OCI-M1 (cell line): ENCODE measurements at regions not wholly inside any gene's neighbourhood (a gene's known extent, or its start where the extent isn't known, plus 50 kb on each side); places are given as distances from the start of the nearest gene placed in this dataset.

ENCODE experiments used
- DNase-seq: peaks from one replicate; lab custom pipeline; 2025; lab: John Stamatoyannopoulos, UW

DNA sequence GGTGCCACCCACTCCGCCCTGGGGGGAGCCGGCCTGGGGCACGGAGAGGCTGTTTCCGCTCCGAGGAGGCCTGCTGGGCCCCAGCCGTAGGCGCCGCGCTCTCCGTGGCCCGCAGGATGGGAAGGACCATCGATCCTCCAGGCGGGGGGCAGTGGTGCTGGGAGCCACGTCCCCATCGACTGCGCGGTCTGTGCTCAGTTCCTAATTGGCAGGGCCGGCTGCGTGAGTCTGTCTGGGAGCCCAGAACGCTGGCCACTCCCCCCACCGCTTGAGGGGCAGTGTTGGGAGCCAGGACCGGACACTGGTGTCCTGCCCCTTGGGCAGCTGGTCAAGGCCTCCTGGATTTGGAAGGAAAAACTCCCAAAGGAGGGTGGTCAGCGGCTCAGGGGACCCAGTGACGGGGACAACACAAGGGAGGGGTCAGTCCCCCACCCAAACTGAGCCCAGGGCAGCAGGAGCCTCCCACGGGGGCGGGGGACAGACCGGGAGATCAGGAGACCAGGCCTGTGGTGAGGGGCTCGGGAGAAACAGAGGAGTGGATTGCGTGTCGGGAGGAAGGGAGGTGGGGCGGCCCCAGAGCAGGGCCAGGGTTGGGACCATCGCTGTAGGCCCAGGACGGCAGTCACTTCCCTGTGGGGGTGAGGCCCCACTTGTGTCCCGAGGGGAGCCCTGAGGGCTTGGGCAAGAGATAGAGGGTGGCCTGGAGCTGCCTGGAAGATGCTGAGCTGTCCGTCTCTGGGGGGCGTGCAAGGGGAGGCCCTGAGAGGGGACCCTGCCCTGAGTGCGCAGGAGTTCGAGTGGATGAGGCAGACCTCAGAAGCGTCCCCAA is 89.0 kb downstream of the UNCX start:
- DNase-seq: no peak

DNA sequence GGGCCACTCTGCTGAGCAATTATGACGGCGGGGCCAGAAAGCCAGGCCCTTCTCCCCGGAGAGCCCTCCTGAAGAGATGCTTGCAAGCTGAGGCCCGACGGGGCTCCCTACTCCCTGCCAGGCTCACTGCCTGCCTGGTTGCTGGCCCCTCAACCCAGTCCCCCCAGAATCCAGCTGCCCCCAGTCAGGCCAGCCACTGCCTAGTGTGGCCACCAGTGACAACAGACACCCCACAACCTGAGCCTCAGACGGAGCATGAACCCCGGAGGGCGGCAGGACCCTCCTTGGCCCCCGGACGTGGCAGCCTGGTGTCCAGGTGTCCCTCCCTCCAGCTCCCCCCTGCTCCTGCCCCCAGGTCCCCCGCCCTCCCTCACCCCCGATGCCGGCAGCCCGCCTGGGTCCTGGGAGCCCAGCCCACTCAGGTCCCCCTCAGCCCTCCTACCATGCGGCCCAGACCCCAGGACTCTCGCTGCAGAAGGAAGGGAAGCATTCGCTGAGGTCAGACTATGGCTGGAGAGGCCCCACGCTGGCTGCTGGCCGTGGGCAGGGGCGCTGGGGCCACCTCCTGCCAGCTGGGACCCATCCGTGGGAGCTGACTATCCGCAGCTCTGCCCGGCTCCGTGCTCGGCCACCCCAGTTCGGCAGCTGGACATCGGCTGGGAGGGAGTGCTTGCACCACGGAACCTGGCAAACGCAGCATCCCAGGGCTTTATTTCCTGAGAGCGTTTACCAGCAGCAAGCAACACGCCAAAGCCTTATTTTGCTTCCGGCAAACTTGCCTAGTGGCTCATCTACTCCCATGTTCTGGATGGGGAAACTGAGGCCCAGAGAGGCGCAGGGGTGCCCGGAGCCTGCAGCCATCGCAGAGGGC is 89.8 kb downstream of the UNCX start:
- DNase-seq: no peak

DNA sequence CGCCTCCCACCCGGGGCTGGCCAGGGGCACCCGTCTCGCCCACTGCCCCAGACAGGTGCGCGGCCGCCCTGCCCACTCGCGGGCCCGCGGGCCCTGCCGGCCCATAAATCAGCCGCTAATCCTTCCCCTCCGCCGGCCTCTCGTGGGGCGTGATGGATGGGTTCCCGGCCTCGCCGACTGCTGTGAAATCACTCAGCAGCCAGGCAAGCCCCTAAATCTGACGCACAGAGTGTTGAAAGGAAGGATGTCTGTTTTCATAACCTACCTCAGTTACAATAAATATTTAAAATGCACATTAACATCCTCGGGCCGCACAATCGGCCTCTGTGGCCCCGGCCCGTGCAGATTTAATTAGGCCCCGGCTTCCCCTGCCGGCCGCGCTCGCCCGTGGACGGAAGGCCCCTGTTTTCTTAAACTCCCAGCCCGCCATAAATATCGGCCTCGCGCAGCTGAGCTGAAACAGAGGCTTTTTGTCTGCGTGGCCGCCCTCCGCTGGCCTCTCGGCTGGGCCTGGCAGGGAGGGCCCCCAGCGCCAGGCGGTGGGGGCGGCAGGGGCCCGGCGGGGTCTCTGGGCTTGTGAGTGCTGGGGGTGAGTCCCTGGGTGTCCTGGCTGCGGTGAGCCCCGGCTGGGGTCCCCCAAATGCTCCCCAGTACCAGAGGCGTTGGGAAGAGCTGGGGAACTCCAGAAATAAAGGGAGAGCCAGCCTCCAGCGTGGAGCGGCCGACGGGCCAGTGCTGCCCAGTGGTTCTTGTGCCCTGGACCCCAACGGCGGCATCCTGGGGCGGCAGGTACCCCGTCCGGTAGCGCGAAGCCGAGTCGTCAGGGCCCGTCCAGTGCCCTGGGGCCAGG is 90.7 kb downstream of the UNCX start:
- no peak for DNase-seq

DNA sequence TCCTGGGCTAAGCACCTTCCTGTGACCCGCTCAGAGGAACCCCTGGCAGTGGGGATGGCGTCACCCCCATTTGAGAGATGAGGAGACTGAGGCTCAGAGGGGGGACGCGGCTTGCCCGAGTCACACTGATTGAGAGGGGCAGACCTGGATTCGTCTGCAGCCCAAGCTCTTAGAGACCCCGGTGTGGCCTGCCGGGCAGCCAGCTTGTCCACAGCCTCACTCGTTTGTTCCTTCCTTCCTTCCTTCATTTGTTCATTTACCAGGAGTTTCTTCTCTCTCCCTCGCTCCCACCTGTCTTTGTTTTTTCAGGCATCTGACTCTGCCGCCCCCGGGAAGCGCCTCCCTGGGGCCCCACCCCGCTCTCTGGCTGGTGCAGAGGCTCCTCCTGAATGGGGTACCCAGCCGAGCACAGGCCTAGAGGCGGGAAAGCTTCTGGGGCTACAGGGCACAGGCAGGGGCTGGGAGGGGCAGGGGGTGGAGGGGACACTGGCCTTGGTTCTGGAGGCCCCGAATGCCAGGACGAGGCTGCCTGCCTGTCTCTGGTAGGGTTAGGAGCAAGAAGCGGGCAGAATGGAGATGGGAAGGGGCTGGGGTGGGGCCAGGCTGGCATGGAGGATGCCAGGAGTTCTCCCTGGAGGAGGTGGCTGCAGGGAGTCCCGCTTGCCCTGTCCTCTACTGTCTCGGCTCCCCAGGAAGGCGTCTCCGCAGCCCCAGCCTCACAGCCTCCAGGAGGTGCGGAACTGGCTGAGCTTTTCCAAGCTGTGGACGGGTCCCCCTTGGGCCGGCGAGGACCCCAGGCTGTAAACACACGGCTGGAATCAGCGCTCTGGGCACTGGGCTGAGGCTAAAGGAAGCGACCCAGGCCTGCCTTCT is 91.6 kb downstream of the UNCX start:
- no peak for DNase-seq

DNA sequence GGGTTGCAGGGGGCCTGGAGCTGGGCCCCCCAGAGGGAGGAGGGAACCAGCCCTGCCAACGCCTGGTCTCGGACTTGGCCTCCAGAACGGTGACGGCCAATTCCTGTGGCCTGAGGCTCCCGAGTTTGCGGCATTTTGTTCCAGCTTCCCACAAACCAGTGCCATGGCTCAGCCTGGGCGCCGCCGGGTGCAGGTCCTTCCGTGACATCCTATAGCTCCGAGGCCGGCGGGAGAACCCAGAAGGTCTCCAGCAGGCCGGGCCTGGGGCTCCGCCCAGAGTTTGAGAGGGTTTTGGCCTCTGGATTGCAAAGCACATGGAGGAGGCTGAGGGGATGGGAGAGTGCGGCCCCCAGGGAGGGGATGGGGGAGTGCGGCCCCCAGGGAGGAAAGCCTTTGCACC is 92.6 kb downstream of the UNCX start:
- no peak for DNase-seq

DNA sequence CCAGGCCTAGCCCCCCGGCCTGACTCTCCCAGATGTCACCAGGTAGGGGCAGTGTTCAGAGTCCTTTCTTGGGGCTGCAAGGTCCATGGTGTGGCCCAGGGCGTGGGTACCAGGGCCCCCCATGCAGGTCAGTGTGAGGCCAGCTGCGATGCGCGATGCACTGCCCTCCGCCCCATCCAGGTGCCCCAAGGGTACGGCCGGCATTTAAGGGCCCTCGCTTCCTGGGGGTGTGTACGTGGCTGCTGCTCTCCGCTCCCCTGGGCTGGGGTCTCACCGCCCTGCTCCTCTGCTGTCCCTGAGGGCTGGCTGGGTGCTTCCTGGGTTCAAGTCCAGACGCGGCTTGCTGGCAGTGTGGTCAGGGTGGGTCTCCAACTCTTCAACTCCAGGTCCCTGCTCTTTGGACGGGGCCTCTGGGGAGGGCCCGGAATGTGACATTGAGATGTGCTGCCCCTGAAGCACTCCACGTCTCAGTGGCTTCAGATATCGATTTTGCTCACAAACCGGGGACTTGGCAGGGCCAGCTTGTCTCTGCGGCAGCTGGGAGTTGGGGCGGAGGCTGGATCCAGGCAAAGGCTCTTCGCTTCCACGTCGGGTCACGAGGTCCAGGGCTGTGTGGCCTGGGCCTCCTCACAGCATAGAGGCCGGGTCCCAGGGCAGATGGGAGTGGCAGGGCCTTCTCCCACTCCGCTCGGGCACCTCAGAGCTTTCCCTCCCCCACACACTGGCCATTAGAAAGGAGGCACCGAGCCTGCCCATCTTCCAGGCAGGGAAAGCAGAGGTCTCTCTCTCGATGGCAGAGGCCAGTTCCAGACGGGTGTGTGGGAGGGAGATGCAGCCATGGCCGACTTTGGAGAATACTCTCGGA is 93.2 kb downstream of the UNCX start:
- DNase-seq: no peak

DNA sequence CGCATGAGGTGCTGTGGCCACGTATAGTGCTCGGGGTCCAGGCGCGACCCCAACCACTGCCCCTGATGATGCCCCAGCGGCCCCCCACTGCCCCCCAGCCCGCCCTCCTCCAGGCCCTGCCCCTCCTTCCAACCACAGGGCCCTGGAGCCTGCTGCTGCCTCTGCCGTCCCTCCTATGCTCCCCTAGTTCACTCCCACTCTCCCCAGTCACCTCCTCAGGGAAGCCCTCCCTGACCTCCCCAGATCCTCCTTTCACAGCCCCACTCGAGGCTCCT is 93.8 kb downstream of the UNCX start:
- no peak for DNase-seq

DNA sequence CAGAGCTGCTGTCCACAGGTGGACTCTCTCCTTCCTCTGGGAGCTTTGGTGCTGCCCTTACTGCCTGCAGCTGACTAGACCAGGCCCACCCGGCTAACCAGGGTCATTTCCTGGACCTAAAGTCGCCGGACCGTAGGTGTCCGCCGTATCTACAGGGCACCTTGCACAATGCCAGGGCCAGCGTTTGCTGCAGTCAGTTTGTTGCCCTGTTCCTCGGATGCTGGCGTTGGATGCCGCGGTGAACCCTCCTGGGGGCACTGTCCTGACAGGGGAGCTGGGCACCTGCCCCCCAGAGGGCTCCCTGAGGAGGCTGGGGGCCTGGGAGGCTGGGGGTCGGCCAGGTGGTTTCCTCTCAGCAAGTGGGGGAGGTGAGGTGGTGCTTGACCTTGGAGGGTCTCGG is 96.6 kb downstream of the UNCX start:
- no peak for DNase-seq

DNA sequence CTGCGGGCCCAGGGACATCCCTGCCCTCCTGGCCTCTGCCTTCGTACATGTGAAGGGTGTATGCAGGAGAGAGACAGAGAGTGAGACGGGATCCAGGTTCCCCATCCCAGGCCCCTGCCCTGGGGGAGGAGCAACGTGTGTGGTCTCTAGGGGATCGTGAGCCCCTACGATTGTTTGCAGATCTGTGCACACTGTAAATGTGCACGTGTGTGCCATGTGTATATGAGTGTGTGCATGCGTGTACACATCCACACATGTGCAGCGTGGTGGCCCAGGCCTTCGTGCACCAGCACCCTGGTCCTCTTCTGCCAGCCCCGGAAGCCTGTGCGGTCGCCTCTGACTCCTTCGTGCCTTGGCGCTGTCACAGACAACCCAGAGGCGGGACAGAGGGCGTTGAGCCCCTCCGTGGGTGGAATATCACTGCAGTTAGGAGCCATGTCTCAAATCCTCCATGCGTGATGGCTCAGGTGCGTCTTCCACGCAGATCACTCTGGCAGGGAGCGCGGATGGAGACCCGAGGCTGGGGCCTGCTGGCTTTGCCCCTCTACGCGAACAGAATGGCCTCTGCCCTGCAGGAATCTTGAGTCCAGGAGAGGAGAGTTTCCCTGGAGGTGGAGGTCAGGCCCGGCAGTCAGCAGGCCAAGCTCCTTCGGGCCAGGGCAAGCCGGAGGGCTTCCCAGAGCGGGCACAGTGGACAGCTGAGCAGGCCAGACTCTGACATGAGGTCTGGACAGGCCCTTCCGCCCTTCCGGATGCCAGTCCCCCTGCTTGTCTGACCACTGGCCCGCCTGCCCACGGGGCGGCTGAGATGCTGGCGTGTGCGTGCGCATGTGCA is 97.5 kb downstream of the UNCX start:
- no peak for DNase-seq

DNA sequence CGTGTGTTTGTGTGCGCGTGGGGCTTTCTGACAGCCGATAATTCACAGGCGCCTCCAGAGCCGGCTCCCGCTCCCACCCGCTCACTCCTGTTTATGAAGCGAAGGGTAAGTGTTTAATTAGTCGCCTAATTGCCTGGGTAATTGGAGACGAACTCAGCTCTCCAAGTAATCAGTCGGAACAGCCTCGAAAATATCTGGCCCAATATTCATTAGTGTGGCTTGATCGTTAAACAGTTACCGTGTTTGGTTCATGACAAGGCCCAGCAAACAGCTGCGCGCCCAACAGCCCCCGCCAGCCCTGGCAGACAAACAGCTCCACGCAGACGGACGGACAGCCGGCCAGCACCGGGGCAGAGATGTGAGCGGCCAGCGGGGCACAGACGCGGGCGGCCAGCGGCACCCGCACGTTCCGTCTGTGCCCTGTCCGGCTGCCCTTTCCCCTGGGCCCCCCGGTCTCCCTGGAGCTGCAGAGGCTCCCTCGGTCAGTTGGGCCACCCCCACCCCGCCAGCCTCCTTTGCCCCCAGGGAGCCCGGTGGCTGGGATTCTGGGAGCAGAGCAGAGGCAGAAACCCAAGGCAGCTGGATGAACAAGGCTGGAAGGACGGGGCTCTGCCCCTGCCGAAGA is 98.2 kb downstream of the UNCX start:
- no peak for DNase-seq

DNA sequence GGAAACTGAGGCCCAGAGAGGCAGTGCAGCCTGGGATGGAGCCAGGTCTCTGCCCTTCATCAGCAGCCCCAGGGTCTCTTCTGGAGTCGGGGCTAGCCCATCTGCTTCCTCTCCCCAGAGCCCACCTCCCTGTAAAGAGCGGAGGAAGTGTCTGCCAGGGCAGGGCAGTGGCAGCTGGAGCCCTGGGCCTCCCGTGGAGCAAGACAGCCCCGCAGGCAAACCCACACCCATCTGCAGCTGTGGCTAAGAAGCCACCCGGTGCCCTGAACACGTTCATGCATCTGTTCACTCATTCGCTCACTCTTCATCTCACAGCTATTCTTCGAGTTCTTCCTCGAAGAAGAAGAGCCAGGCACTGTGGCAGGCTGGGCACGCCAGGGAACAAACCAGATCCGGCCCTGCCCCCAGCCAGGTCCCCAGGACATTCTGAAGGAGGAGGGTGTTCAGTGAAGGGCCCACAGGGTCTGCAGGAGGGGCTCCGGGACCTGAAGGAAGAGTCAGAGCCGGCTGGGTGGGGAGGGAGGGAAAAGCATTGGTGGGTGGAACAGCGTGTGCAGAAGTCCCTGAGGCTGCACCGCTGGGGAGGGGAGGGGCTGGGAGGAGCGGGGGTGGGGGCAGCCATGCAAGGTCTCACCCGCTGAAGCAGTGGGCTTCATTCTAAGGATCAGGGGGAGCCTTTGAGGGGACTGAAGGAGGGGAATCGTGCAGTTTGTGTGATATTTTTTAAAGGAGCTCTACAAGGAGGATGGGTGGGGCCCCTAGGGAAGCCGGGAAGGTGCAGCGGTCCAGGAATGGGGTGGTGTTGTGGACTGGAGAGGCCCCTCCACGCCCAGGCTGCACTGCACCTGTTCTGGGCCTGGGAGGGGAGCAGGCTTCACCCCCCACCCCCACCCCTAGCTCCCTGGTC is 99.1 kb downstream of the UNCX start:
- DNase-seq: no peak

DNA sequence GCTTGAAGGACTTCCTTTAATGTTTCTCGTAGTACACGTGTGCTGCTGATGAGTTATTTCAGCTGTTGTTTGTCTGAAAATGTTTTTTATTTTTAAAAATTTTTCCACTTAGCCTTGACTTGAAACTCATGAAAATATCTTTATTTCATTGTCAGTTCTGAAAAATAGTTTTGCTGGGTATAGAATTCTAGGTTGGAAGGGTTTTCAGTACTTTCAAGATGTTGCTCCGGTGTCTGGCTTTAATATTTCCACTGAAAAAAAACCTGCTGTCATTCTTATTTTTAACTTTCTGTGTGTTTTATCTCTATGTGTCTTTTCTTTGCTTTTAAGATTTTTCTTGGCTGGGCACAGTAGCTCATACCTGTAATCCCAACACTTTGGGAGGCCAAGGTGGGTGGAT is 103.8 kb downstream of the UNCX start:
- no peak for DNase-seq

DNA sequence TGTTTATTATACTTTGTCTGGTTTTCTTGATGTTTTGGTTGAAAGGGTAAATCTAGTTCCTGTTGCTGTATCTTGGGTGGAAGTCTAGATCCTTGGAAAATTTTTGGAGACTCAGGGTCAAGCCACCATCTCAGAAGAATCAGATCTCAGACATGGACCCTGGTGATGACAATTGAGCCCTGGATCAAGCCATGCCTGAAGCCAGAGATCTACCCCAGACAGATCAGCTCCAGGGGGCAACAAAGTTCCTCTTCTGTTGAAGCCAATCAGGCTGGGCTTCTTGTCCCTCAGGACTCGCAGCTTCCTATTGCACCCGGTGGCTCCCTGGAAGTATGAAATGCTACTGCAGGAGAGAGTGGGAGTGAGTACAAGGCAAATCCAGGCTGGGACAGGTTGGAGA is 106.9 kb downstream of the UNCX start:
- no peak for DNase-seq

DNA sequence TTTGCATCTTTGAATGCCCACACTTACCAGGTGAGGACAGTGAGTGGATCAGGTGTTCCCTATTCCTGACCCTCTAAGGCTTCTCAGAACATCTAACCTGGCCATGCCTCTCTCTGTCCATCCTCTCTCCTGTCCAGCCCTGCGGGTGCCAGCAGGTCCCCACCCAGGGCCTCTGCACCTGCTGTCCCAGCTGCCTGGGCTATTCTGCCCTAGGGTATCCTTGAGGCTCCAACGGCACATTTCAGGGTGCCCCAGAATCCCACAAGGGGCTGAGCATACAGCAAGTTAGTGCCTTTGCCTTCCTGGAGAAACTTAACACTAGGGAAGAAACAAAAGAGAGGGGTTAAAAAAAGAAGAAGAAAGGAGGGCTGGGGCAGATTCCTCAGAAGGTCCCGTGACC is 107.4 kb downstream of the UNCX start:
- no peak for DNase-seq

DNA sequence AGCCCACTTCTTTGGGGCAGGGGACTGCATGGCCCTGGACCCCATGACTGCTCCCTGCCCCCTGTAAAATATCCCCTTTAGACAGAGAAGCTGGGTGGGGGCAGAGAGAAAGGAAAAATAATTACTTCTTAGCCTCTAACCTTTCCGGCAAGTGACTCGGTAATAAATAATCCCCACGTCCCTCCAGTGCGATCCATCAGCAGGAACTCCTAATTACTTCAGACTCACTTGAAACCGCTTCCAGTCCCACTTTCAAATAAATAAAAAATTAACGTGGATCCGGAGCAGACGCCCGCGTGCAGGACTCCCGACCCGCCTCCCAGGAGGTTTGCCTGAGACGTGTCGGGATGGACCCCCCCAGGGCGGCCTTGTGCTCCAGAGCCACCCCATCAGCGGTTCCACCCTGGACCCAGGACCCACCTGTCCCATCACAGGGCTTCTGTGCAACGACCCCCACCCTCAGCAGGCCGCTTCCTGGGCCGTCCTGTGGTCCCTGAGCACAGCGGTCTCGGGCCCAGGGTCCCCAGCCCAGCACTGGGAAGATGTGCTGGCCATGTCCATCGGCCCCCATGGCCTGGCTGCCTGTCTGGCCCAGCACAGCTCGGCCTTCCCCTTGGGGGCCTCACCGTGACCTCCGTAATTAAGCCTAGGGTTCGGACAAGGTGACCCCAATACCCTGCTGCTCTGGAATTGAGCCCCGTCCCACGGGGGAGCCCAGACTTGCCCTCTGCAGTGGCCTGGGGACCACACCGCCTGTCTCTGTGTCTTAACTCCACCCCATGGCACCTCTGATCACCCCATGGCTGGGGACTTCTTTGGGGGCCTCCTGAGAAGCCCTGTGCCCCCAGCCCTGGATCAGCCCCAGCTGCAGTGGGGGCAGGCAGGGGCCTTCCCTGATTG is 108.0 kb downstream of the UNCX start:
- no peak for DNase-seq

DNA sequence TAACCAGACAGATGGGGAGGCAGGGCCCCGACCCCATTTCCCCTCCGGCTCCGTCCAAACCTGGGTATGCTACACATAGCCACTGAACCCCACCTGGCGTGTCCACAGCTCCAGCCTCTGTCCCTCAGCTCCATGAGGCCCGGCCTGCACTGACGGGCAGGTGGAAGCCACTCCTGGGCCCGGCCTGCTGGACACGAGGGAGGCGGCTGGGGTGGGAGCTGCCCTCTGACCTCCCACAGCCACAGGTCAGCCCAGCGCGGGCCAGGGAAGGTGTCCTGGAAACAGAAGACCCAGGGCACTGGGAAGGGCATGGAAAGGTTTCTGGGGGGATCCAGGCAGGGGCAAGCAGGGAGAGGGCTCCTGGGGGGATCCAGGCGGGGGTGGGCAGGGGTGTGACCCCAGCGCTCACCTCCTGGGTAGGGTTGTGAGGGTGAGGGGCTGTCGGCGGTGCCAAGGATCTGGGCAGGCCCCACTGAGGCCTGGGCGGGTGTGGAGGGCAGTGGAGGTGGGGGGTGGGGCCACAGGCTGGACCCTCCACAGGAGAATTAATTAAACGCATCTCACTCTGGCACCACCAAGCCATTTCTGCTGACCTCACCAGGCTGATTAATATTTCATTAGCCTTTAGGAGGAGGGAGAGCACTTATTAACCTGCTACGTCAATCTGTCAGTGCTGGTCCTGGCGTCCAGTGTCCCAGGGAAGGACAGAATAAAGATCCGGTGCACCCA is 108.9 kb downstream of the UNCX start:
- DNase-seq: no peak
